Epithelial cell of proximal tubule (primary cell): ENCODE measurements at regions not wholly inside any gene's neighbourhood (a gene's known extent, or its start where the extent isn't known, plus 50 kb on each side); places are given as distances from the start of the nearest gene placed in this dataset.

ENCODE experiments used
- DNase-seq: peaks from one replicate; pipeline ENCODE4 v3.0.0-alpha.2; 2011; ENCODE audit warnings: low read depth
- H3K4me3 ChIP-seq: 2 replicates; pipeline ENCODE4 v1.5.1; 2011; ENCODE audit warnings: low read depth, mild to moderate bottlenecking, low read length
- TF ChIP-seq, protein P1 (sequence below): conservative IDR thresholded peaks from 2 replicates; pipeline ENCODE4 v1.5.1; 2012; ENCODE audit warnings: low read depth, mild to moderate bottlenecking, low read length

DNA sequence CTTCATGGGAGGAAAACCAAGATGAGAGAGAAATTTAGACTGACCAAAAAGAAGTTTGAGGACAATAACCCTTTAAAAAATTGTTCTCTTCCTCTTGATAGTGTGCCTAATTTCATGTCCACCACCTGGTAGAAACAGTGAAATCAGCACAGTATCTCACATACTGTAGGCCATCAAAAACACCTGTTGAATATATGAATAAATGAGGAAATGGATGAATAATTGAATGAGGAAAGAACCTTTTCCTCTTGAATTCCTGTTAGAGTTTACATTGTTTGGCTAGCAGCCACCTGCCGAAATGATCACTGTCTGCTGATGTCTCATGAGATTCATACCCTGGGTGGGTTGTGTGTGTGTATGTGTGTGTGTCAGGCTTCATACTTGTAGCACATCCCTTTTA lies 198.7 kb upstream of the PBX1 start:
- no peak overlapping the region for H3K4me3 ChIP-seq
- TF ChIP-seq, protein P1, sequence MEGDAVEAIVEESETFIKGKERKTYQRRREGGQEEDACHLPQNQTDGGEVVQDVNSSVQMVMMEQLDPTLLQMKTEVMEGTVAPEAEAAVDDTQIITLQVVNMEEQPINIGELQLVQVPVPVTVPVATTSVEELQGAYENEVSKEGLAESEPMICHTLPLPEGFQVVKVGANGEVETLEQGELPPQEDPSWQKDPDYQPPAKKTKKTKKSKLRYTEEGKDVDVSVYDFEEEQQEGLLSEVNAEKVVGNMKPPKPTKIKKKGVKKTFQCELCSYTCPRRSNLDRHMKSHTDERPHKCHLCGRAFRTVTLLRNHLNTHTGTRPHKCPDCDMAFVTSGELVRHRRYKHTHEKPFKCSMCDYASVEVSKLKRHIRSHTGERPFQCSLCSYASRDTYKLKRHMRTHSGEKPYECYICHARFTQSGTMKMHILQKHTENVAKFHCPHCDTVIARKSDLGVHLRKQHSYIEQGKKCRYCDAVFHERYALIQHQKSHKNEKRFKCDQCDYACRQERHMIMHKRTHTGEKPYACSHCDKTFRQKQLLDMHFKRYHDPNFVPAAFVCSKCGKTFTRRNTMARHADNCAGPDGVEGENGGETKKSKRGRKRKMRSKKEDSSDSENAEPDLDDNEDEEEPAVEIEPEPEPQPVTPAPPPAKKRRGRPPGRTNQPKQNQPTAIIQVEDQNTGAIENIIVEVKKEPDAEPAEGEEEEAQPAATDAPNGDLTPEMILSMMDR: no peak
- no peak for DNase-seq

DNA sequence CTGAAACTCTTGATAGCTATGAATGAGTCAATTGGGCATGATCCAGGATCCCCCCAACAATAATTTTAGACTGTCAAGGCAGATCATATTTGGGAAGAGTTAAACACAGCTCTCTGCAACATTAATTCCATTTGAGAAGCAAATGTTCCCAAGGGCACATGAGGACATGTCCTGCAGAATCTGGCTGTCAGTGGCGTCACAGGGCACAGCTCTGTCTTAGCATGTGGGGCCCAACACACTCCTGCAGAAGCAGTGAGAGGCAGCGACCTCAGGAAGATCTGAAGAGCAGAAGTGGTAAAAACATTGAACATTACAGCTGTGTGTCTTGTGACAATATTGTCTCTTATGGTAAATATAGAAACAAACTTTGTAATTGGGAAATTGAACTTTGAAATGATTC lies 197.1 kb upstream of the PBX1 start:
- DNase-seq: no peak
- TF ChIP-seq, protein P1: no peak
- H3K4me3 ChIP-seq: no peak overlapping the region

GRCh38 chr1:164363980-164364379 lies 195.0 kb upstream of the PBX1 start:
- no peak overlapping the region for H3K4me3 ChIP-seq
- TF ChIP-seq, protein P1: no peak
- no peak for DNase-seq

DNA sequence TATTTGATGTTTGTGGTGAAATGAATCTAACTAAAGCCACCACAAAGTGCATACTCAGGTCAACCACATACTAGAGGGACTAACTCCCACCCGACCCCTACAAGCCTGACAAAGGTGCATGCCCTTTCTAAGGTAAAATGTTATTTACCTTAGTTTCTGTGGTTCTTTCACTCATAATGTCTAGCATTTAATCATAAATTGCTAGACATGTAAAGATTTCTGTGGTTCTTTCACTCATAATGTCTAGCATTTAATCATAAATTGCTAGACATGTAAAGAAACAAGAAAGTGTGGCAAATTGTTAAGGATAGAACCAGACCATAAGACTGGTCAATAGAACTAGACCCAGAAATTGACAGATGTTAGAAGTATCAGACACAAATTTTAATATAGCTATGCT lies 193.0 kb upstream of the PBX1 start:
- DNase-seq: no peak
- no peak overlapping the region for H3K4me3 ChIP-seq
- TF ChIP-seq, protein P1: no peak

DNA sequence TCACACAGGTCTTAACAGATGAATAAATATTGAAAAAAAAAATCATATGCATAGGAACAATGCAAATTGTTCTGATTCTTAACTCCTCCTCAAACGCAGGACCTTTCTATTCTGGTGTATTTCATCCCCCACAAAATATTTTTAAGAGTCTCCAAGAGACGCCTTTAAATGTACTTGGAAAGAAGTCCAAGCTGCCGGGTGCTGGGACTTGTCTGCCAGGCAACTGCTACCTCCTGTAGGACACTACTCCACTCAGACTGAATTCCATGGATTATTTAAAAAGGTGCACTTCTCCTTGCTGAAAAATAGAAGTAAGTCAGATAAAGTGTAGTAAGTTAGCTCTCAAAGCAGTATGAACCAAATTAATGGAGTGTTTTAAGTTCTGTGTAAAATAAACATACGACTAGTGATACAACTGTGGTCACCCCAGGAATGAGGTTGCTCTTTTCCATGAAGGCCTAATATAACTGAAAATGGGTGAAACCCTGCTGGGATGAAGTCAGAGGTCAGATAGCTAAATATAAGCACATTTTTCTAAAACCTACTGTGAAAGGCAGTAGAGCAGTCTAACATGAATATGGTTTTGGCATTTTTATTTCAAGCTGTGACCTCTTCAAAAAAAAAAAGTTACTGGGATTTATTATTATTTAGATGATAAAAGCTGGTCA lies 189.2 kb upstream of the PBX1 start:
- TF ChIP-seq, protein P1: no peak
- no peak overlapping the region for H3K4me3 ChIP-seq
- DNase-seq: no peak

DNA sequence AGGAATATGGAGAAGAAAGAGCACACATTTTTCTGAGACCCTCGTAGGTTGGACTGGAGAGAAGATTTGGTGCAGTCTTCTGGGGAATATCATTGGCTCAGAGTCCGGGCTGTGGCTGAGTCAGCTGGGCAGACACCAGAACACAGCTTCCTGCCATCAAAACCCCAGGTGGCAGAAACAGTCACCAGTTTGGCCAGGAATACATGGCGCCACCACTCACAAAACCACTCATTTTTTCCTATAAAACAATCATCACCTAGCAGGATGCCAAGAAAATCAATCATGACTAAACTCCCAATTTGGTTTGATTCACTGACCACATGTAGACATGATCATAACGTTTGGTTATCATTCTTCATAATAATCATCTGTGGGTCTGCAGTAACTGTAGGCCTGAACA lies 178.1 kb upstream of the PBX1 start:
- H3K4me3 ChIP-seq: no peak overlapping the region
- TF ChIP-seq, protein P1: no peak
- no peak for DNase-seq

DNA sequence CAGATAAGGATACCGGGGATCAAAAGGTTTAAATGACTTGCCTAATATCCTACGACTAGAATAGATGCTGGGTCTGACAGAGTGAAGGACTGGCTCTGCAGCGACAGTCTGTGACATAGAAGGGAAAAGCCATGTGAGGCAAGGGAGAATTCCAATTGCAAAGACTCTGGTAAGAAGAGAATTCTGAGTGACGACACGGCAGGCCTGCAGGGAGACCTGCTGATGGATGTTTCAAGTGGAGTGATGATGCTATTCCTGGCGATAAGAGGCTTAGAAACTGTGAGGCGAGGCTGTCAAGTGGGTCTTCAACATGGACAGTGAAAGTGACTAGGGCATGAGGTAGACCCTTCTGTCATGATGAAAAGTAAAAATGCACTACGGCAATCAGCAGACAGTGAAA lies 176.6 kb upstream of the PBX1 start:
- TF ChIP-seq, protein P1: no peak
- no peak for DNase-seq
- H3K4me3 ChIP-seq: no peak overlapping the region
